Keratinocyte (primary cell): ENCODE measurements at regions not wholly inside any gene's neighbourhood (a gene's known extent, or its start where the extent isn't known, plus 50 kb on each side); places are given as distances from the start of the nearest gene placed in this dataset.

Source experiments
- EZH2 ChIP-seq: IDR thresholded peaks from one replicate; pipeline ENCODE4 v1.6.1; 2012; ENCODE audit warnings: inconsistent platforms, mild to moderate bottlenecking, low read length, moderate library complexity
- TF ChIP-seq, protein P1 (sequence below), 3 experiments: IDR thresholded peaks in 1 of 3; conservative IDR thresholded peaks in 1 of 3; optimal IDR thresholded peaks in 1 of 3; 2 replicates in 2 of 3; 3 replicates in 1 of 3; pipeline versions ENCODE3 to v1.5.1; 2011; ENCODE audit warnings: low read length in 3 of 3, mild to moderate bottlenecking in 3 of 3, moderate library complexity in 2 of 3, control low read depth in 1 of 3, inconsistent platforms in 1 of 3; ENCODE audit not compliant: insufficient read depth in 2 of 3; ENCODE audit errors: extremely low read depth in 1 of 3

DNA sequence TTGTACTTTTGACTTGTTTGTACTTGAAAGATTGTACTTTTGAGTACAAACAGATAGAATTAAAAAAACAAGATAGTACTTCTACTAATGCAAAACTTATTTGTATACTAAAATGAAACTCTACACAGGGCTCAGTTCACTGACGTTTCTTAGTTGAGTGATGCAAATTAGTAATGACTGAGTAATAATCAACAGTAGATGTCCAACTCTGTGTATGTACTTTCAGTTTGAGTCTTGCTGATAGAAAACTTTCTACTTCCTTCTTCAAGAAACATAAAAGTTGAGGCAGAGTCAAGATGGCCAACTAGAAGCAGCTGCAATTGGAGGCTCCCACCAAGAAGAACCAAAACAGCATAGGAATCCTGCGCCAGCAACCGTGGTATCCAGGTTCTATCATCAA lies 585.0 kb downstream of the NR4A2 start:
- TF ChIP-seq, protein P1, sequence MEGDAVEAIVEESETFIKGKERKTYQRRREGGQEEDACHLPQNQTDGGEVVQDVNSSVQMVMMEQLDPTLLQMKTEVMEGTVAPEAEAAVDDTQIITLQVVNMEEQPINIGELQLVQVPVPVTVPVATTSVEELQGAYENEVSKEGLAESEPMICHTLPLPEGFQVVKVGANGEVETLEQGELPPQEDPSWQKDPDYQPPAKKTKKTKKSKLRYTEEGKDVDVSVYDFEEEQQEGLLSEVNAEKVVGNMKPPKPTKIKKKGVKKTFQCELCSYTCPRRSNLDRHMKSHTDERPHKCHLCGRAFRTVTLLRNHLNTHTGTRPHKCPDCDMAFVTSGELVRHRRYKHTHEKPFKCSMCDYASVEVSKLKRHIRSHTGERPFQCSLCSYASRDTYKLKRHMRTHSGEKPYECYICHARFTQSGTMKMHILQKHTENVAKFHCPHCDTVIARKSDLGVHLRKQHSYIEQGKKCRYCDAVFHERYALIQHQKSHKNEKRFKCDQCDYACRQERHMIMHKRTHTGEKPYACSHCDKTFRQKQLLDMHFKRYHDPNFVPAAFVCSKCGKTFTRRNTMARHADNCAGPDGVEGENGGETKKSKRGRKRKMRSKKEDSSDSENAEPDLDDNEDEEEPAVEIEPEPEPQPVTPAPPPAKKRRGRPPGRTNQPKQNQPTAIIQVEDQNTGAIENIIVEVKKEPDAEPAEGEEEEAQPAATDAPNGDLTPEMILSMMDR (optimal IDR thresholded peaks at IDR 0.05 in 1 of 3, IDR thresholded peaks at IDR 0.05 in 1 of 3, conservative IDR thresholded peaks at IDR 0.05 in 1 of 3; ENCODE audit: extremely low read depth in 1 of 3, insufficient read depth in 2 of 3, low read length in 3 of 3), result no peak
- no peak for TF ChIP-seq EZH2
